Adrenal gland (tissue), 9 donors: ENCODE measurements at regions not wholly inside any gene's neighbourhood (a gene's known extent, or its start where the extent isn't known, plus 50 kb on each side); places are given as distances from the start of the nearest gene placed in this dataset.

Experiments
- DNase-seq, 7 donors: peaks; one replicate each; pipeline ENCODE4 v3.0.0-alpha.2; 2019 to 2020
- H3K27ac ChIP-seq, 5 donors: fragments of 200-600 bp; sonication (generic) in 4 of 5; 1 replicate in 3 of 5; 2 replicates in 2 of 5; pipeline versions ENCODE4 v1.5.1 to v1.8.0; 2016 to 2020; ENCODE audit warnings: mild to moderate bottlenecking in 1 of 5
- H3K27me3 ChIP-seq: fragments of 200-600 bp; 2 replicates; pipeline ENCODE4 v1.8.0; 2021
- H3K36me3 ChIP-seq, 2 donors: fragments of 200-600 bp; replicated peaks in 1 of 2; 1 replicate in 1 of 2; 2 replicates in 1 of 2; pipeline versions ENCODE4 v1.5.1 to v1.8.0; 2018 to 2022
- H3K4me1 ChIP-seq, 2 donors: fragments of 200-600 bp; replicated peaks in 1 of 2; 1 replicate in 1 of 2; 2 replicates in 1 of 2; pipeline versions ENCODE4 v1.5.1 to v1.8.0; 2018 to 2021
- H3K4me3 ChIP-seq, 4 donors: fragments of 200-600 bp; sonication (generic) in 3 of 4; one replicate each; pipeline ENCODE4 v1.5.1; 2016 to 2018
- H3K9me3 ChIP-seq, 3 donors: fragments of 200-600 bp; sonication (generic) in 1 of 3; replicated peaks in 1 of 3; 1 replicate in 2 of 3; 2 replicates in 1 of 3; pipeline versions ENCODE4 v1.5.1 to v1.8.0; 2016 to 2021
- POLR2A ChIP-seq, 2 donors: fragments of 450-650 bp; IDR thresholded peaks; one replicate each; pipeline ENCODE4 v1.6.1; 2017; ENCODE audit warnings: antibody characterized with exemption in 2 of 2, mild to moderate bottlenecking in 2 of 2, moderate library complexity in 1 of 2
- WGBS, 4 donors: extraction: QIAGEN DNeasy Blood & Tissue Kit in 2 of 4; methylation state at CpG; one replicate each; pipeline versions ENCODE4 v1.1.5 to v1.1.7; 2013 to 2017; 5-methylcytosine and 5-hydroxymethylcytosine counted together
- intact Hi-C, 2 donors: fragments of 100-400 bp; cut with DNase I; formaldehyde crosslinking; loops; one replicate each; pipeline versions ENCODE4 v1.14.1 to v1.15.0; 2022 to 2023
- TF ChIP-seq, protein P1 (sequence below), 6 experiments: fragments of 450-650 bp in 4 of 6; fragments of 200-600 bp in 2 of 6; sonication (generic) in 1 of 6; IDR thresholded peaks; 1 replicate in 5 of 6; 2 replicates in 1 of 6; pipeline versions ENCODE4 v1.5.1 to v1.8.0; 2016 to 2021; ENCODE audit warnings: antibody characterized with exemption in 6 of 6, mild to moderate bottlenecking in 2 of 6, moderate library complexity in 1 of 6
- donor health status: healthy with polysubstance abuse.
- donor health status: Bipolar disorder and iron deficiency.
- donor health status: DM: yes; HTN: yes; CAD: no.
- donor health status: DM: no; HTN: no; CAD: no.
- donor health status: DM: no; HTN: no; CAD: no.

DNA sequence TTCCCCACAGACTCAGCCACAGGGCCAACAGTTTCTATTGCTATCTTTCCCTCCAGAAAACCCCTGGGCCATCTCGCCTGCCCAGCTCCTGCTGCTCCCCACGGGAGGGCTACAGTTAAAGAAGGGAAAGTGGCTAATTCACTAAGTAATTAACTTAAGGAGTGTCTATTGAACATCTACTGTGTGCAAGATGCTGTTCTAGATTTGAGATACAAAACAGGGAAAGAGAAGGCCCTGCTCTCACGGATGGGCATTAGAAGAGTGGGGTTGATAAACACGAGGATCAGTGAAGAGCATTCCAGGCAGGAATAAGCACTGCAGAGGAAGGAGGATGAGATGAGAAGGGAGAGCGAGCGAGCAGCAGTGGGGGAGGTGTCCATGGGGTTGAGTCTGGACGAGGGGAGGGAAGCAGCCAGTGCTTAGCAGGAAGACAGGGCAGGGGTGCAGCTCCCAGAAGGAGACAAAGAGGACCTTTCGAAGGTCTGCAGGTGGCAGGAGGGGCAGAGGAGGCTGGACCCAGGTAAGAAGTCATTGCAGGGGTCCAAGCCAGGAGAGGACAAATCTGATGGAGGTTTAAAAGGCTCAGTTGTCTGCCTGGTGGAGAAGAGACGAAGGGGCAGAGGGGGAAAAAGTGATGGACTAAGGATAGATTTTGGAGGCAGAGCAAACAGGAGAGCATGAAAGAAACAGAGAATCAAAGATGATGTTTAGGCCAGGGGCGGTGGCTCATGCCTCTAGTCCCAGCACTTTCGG lies 64.7 kb downstream of the KLF15 start:
- Histone ChIP-seq H3K4me1 (peaks cover under 1 to 5% of the 10 kb centered on the region in 2 donors), H3K36me3 (no peaks in the 10 kb centered on the region), H3K27ac (no peak overlapping the region), H3K4me3 (no peak overlapping the region), H3K9me3 (no peaks in the 10 kb centered on the region), H3K27me3 (no peaks in the 10 kb centered on the region)
- no peak for TF ChIP-seq POLR2A (IDR thresholded peaks at IDR 0.05)
- TF ChIP-seq, protein P1, sequence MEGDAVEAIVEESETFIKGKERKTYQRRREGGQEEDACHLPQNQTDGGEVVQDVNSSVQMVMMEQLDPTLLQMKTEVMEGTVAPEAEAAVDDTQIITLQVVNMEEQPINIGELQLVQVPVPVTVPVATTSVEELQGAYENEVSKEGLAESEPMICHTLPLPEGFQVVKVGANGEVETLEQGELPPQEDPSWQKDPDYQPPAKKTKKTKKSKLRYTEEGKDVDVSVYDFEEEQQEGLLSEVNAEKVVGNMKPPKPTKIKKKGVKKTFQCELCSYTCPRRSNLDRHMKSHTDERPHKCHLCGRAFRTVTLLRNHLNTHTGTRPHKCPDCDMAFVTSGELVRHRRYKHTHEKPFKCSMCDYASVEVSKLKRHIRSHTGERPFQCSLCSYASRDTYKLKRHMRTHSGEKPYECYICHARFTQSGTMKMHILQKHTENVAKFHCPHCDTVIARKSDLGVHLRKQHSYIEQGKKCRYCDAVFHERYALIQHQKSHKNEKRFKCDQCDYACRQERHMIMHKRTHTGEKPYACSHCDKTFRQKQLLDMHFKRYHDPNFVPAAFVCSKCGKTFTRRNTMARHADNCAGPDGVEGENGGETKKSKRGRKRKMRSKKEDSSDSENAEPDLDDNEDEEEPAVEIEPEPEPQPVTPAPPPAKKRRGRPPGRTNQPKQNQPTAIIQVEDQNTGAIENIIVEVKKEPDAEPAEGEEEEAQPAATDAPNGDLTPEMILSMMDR (IDR thresholded peaks at IDR 0.05) = no peak
- WGBS, 4 donors = 83 to 90% (median 86%) methylated on average over 11 of the region's 11 CpGs
- peak in 1 of 7 donors; percentile 14 for DNase-seq
- intact Hi-C loops = no loop called here

- no peak overlapping the region for H3K4me3 ChIP-seq
- no peaks in the 10 kb centered on the region for H3K9me3 ChIP-seq
- peak in 1 of 7 donors; percentile 17 for DNase-seq
- TF ChIP-seq, protein P1 (IDR thresholded peaks at IDR 0.05) = no peak
- no peak for TF ChIP-seq POLR2A (IDR thresholded peaks at IDR 0.05)
- H3K27me3 ChIP-seq = no peaks in the 10 kb centered on the region
- peaks cover 7 to 12% of the 10 kb centered on the region in 2 donors for H3K4me1 ChIP-seq
- intact Hi-C loops = no loop called here
- 76 to 92% (median 87%) methylated on average over 5 to 8 of the region's 8 CpGs for WGBS, 4 donors
- no peak overlapping the region for H3K27ac ChIP-seq
- H3K36me3 ChIP-seq = no peaks in the 10 kb centered on the region
Measured at GRCh38 chr3:126291537-126291936, 65.7 kb downstream of the KLF15 start.

DNA sequence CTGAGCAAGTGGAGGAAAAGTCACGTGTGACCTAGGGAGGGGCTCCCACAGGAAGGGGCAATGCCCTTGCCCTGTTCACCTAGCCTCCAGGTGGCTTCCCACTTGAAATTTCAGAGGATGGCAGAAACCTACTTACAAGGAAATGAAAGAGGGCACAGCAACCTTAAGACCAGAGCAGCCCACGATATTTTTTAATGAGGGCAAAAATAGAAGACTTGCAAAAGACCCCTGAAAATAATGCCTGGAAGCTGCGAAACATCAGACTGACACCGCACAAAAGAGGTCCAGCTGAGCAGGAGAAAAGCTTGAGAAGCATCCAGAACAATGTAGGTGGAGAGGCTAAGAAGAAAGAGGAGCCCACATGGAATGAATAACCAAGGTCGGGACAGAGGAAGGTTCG lies 66.1 kb downstream of the KLF15 start:
- no peak overlapping the region for H3K4me3 ChIP-seq
- no peak for TF ChIP-seq POLR2A (IDR thresholded peaks at IDR 0.05)
- TF ChIP-seq, protein P1 (IDR thresholded peaks at IDR 0.05) = no peak
- H3K9me3 ChIP-seq = no peaks in the 10 kb centered on the region
- intact Hi-C loops = no loop called here
- peak in 1 of 7 donors; percentile 2 for DNase-seq
- H3K4me1 ChIP-seq = peaks cover 7 to 12% of the 10 kb centered on the region in 2 donors
- no peaks in the 10 kb centered on the region for H3K27me3 ChIP-seq
- no peaks in the 10 kb centered on the region for H3K36me3 ChIP-seq
- 78 to 85% (median 80%) methylated on average over 6 of the region's 6 CpGs for WGBS, 4 donors
- no peak overlapping the region for H3K27ac ChIP-seq

GRCh38 chr3:126290325-126290724 lies 66.9 kb downstream of the KLF15 start:
- no peaks in the 10 kb centered on the region for H3K27me3 ChIP-seq
- no peak overlapping the region for H3K27ac ChIP-seq
- no peak for TF ChIP-seq POLR2A (IDR thresholded peaks at IDR 0.05)
- TF ChIP-seq, protein P1 (IDR thresholded peaks at IDR 0.05) = no peak
- H3K4me3 ChIP-seq = no peak overlapping the region
- no peaks in the 10 kb centered on the region for H3K9me3 ChIP-seq
- peaks cover 7 to 12% of the 10 kb centered on the region in 2 donors for H3K4me1 ChIP-seq
- H3K36me3 ChIP-seq = no peaks in the 10 kb centered on the region
- WGBS, 4 donors = 62 to 79% (median 69%) methylated on average over 1 of the region's 1 CpG
- DNase-seq = no peak
- intact Hi-C loops = no loop called here
